Activated CD8-positive, alpha-beta memory T cell treated with anti-CD3 and anti-CD28 coated beads, Interleukin-2, amount 50 U/mL, for 1 hour (primary cell): ENCODE measurements at regions not wholly inside any gene's neighbourhood (a gene's known extent, or its start where the extent isn't known, plus 50 kb on each side); places are given as distances from the start of the nearest gene placed in this dataset.

Experiments used
- DNase-seq: peaks from one replicate; pipeline ENCODE4 v3.0.0-alpha.2; 2020; ENCODE audit errors: extremely low read depth

GRCh38 chr6:45741437-45742171 is 274.1 kb downstream of the CLIC5 start:
- no peak for DNase-seq

GRCh38 chr6:45739058-45739457 is 276.6 kb downstream of the CLIC5 start:
- no peak for DNase-seq

- no peak for DNase-seq
Observed at GRCh38 chr6:45738057-45738455, 277.6 kb downstream of the CLIC5 start.

- no peak for DNase-seq
Observed at GRCh38 chr6:45737331-45738056, 278.2 kb downstream of the CLIC5 start.

GRCh38 chr6:45736134-45736533 is 279.5 kb downstream of the CLIC5 start:
- no peak for DNase-seq

GRCh38 chr6:45732731-45733130 is 282.9 kb downstream of the CLIC5 start:
- no peak for DNase-seq

GRCh38 chr6:45730232-45730631 is 285.4 kb downstream of the CLIC5 start:
- no peak for DNase-seq

- no peak for DNase-seq
Observed at GRCh38 chr6:45728674-45729073, 287.0 kb downstream of the CLIC5 start.

- no peak for DNase-seq
Observed at GRCh38 chr6:45727819-45728449, 287.7 kb downstream of the CLIC5 start.

- DNase-seq, result no peak
Observed at GRCh38 chr6:45727228-45727627, 288.4 kb downstream of the CLIC5 start.

- no peak for DNase-seq
Observed at GRCh38 chr6:45726444-45726843, 289.2 kb downstream of the CLIC5 start.

GRCh38 chr6:45724511-45724910 is 291.1 kb downstream of the CLIC5 start:
- DNase-seq, result no peak

GRCh38 chr6:45724027-45724426 is 291.6 kb downstream of the CLIC5 start:
- no peak for DNase-seq

- DNase-seq, result no peak
Observed at GRCh38 chr6:45722876-45723275, 292.8 kb downstream of the CLIC5 start.

- DNase-seq, result no peak
Observed at GRCh38 chr6:45721665-45722064, 294.0 kb downstream of the CLIC5 start.

- DNase-seq, result no peak
Observed at GRCh38 chr6:45718871-45719270, 296.8 kb downstream of the CLIC5 start.

GRCh38 chr6:45718131-45718530 is 297.5 kb downstream of the CLIC5 start:
- no peak for DNase-seq

GRCh38 chr6:45717715-45718114 is 297.9 kb downstream of the CLIC5 start:
- DNase-seq, result no peak

- DNase-seq, result no peak
Observed at GRCh38 chr6:45717027-45717426, 298.6 kb downstream of the CLIC5 start.

- no peak for DNase-seq
Observed at GRCh38 chr6:45715508-45715803, 300.2 kb downstream of the CLIC5 start.

- peak; percentile 23 for DNase-seq
Observed at GRCh38 chr6:45714741-45715507, 300.7 kb downstream of the CLIC5 start.

GRCh38 chr6:45714006-45714730 is 301.5 kb downstream of the CLIC5 start:
- no peak for DNase-seq
